GM12892 (cell line): ENCODE measurements at regions not wholly inside any gene's neighbourhood (a gene's known extent, or its start where the extent isn't known, plus 50 kb on each side); places are given as distances from the start of the nearest gene placed in this dataset.
"Not testable (repeated sequence)": the region's sequence is repeated elsewhere in the genome, so short reads cannot be mapped to it uniquely, and the experiment has no call there.

Experiments used
- DNase-seq: peaks from one replicate; pipeline ENCODE4 v3.0.0; 2011; ENCODE audit not compliant: insufficient read length
- FAIRE-seq: peaks from 2 replicates; lab custom pipeline; 2011; peaks lifted over from hg19 to GRCh38; lab: Jason Lieb, UNC
- POLR2A ChIP-seq: IDR thresholded peaks from 2 replicates; pipeline ENCODE4 v1.6.1; 2011; ENCODE audit warnings: low read depth, low read length, control low read depth
- POLR2AphosphoS5 ChIP-seq: IDR thresholded peaks from 2 replicates; pipeline ENCODE4 v1.6.1; 2011; ENCODE audit warnings: low read depth, low read length, control low read depth
- TAF1 ChIP-seq: IDR thresholded peaks from 2 replicates; pipeline ENCODE4 v1.6.1; 2011; ENCODE audit warnings: low read depth, mild to moderate bottlenecking, control low read depth, low read length, borderline replicate concordance

DNA sequence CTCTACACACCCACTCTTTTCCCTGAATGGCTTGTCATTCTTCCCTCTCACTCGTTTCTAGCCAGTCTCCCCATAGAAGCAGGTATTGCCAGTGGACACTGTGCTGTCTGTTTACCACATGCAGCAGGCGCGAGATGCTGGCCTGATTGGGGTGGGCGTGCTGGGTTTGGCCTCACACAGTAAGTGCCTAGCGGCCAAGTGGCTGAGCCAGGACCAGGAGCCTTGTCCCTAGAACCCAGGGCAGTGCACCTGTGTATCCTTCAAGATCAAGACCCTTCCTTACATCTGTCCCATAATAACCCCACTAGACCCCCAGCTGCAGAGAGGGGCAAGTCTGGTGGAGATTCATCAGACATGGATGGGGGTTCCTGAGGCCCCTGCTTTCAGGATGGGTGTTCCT, 112.8 kb upstream of the IRX4 start:
- FAIRE-seq (no peak), DNase-seq (no peak)
- no peak for TF ChIP-seq POLR2AphosphoS5
- TF ChIP-seq TAF1: no peak
- no peak for TF ChIP-seq POLR2A

- no peak for DNase-seq
- TF ChIP-seq TAF1 (no peak), POLR2AphosphoS5 (no peak), POLR2A (no peak)
- no peak for FAIRE-seq
Observed at GRCh38 chr5:1987471-1987870, 104.7 kb upstream of the IRX4 start.

DNA sequence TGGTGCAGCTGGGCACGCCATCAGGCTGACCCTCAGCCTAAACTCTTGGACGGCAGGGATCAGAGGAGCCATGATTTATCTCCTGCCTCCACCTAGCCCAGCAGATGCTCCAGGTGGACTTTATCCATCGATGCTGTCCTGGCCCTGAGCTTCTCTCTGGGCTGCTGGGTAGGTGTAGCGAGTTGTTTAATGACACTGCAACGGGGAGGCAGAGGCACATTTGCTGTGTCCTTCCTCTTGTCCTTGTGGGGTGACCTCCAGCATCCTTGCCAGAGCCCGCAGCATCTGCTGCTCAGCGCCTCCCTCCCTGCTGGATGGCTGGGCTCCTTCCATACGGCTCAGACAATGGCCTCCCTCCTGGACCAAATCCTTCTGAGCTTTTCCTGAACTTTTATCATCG, 103.1 kb upstream of the IRX4 start:
- FAIRE-seq (no peak), DNase-seq (no peak)
- TF ChIP-seq TAF1 (no peak), POLR2AphosphoS5 (no peak), POLR2A (no peak)

DNA sequence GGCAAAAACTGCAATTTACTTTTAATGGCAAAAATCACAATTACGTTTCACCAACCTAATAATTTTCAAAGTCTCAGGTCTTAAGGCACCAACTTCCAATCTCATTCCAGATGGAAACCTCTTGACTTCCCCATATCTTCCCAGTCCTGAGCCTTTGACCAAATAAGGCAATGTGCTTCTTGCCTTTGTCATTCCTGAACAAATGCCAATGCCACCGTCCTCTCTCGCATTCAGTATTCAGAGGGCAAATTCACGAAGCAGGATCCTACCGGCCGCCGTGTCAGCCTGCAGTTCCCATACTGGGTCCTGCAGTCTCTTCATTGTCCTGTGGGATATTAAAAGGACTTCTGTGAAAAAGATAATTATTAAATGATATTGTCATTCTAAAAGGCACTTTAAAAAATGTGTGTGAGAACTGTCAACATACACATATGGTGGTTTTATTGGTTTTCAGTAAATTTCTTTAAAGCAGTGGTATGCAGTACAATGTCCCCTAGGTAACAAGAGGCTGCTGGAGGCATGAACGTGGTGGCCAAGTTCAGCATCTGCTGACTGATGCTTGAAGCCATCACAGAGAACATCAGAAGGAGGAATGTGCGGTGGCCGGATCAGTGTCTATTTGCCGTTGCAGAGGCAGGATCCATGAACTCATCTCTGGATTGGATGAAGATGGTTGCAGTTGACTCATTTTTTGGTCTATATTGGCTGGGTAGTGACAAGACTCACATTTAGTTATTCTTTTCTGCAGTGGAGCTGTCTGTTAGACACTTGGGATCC, 101.4 kb upstream of the IRX4 start:
- TF ChIP-seq POLR2AphosphoS5 (no peak), TAF1 (no peak), POLR2A (no peak)
- FAIRE-seq: no peak
- DNase-seq: no peak

DNA sequence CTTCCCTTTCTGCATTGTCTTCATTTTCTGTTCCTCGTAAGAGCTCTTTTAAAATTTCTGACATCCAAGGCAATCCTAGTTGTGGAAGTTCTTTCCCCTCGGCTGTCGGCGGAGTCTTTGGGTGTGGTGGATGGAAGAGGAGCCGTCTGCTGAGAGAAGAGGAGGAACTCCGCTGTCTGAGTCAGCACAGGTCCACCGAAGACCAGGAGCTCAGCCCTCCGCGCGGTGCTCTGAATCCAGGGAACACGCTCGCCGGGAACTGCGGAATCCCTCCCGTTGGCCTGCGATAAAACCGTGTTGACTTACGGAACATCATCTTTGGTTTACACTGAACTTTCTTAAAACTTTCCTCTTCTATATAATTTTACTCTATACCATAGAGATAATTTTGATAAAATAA, 100.7 kb upstream of the IRX4 start:
- TF ChIP-seq POLR2AphosphoS5 (no peak), TAF1 (no peak), POLR2A (no peak)
- DNase-seq (no peak), FAIRE-seq (no peak)

DNA sequence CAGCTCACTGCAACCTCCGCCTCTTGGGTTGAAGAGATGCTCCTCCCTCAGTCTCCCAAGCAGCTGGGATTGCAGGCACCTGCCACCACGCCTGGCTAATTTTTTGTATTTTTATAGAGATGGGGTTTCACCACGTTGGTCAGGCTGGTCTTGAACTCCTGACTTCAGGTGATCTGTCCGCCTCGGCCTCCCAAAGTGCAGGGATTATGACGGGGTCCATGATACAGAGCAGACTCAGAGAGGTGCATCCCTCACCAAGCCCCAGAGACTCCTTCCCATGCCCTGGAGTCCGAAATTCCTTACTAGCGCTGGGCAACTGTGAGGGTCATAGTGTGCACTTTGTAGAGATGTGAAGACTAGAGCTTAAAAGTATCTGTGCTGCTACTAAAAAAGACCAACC, 99.8 kb upstream of the IRX4 start:
- DNase-seq, FAIRE-seq: not testable (repeated sequence)

DNA sequence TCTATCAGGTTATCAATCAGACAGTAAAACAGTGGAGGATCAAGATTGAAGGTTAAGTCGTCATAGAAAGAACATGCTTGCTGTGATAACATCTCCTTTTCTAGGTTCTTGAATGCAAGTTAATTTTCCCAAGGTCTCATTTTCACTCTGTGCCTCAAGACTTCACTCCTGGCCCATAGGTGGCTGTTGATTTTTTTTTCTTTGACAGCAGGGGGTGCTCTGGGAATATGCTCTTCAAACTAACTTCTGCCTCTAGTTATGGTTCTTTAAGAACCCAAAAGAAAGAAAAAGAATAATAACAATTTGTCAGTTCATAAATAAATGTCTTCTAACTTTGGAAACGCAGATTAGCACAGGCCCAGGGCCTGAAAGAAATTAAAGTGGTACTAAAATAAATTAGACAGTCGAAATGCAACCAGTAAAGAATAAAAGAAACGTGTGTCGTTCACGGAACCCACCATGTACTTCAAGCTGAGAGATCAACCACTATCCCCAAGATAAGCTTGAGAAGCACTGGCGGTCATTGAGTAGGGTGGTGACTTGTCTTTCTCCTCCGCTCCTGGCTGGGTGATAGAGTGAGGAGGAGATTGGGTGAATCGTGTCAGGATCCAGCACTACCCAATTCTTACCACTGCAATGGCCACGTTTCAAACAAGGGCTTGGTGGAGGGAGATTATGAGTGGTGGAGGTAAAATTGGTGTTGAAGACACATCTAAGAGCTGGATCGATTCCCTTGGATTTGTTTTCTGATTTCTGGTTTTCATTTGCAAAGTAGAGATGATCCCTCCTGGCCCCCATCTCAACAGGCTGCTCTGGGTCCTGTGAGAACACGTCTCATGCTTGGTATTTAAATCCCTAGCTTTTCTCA, 93.4 kb upstream of the IRX4 start:
- FAIRE-seq (no peak), DNase-seq (no peak)

DNA sequence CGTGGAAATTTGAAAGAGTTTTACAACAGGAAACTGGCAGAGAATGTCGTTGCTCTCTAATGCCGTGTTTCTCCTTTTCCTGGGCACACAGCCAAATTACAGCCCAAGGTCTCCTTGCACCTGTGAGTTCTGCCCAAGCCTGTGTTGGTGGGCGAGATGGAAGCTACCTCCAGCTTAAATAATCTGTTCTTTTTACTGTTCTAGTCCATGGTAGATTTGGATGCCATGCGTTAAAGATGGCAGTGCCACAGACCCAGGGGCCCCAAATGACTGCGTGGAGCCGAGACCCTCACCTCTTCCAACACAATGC, 92.6 kb upstream of the IRX4 start:
- no peak for TF ChIP-seq POLR2A
- FAIRE-seq (no peak), DNase-seq (no peak)

More for the DNA sequence above, 93.4 kb upstream of the IRX4 start:
- no peak for TF ChIP-seq POLR2AphosphoS5
- TF ChIP-seq POLR2A: no peak
- TF ChIP-seq TAF1: no peak

- FAIRE-seq (no peak), DNase-seq (no peak)
- TF ChIP-seq TAF1 (no peak), POLR2A (no peak), POLR2AphosphoS5 (no peak)
Observed at GRCh38 chr5:1974501-1975405, 92.0 kb upstream of the IRX4 start.

- TF ChIP-seq POLR2AphosphoS5: no peak
- TF ChIP-seq TAF1: no peak
- no peak for TF ChIP-seq POLR2A
- DNase-seq (no peak), FAIRE-seq (no peak)
Observed at GRCh38 chr5:1974081-1974480, 91.4 kb upstream of the IRX4 start.

- no peak for TF ChIP-seq TAF1
- no peak for TF ChIP-seq POLR2AphosphoS5
- TF ChIP-seq POLR2A: no peak
- FAIRE-seq (no peak), DNase-seq (no peak)
Observed at GRCh38 chr5:1973391-1974013, 90.8 kb upstream of the IRX4 start.
